Spleen (tissue), 11 donors: ENCODE measurements at regions not wholly inside any gene's neighbourhood (a gene's known extent, or its start where the extent isn't known, plus 50 kb on each side); places are given as distances from the start of the nearest gene placed in this dataset.

Source experiments
- DNase-seq: peaks from one replicate; pipeline ENCODE4 v3.0.0-alpha.2; 2020
- H3K27ac ChIP-seq, 8 donors: fragments of 200-600 bp; sonication (generic) in 7 of 8; 1 replicate in 4 of 8; 2 replicates in 4 of 8; pipeline versions ENCODE4 v1.5.0 to v1.8.0; 2016 to 2021; ENCODE audit warnings: inconsistent platforms in 4 of 8, mild to moderate bottlenecking in 4 of 8, moderate library complexity in 1 of 8
- H3K27me3 ChIP-seq, 7 donors: fragments of 200-600 bp; sonication (generic) in 6 of 7; replicated peaks in 1 of 7; 1 replicate in 4 of 7; 2 replicates in 3 of 7; pipeline versions ENCODE4 v1.5.0 to v1.8.0; 2016 to 2021; ENCODE audit warnings: inconsistent platforms in 3 of 7, mild to moderate bottlenecking in 1 of 7
- H3K36me3 ChIP-seq, 6 donors: fragments of 200-600 bp; sonication (generic) in 5 of 6; 1 replicate in 4 of 6; 2 replicates in 2 of 6; pipeline versions ENCODE4 v1.5.0 to v1.8.0; 2016 to 2021; ENCODE audit warnings: inconsistent platforms in 2 of 6
- H3K4me1 ChIP-seq, 6 donors: fragments of 200-600 bp; sonication (generic) in 5 of 6; 1 replicate in 3 of 6; 2 replicates in 3 of 6; pipeline versions ENCODE4 v1.5.0 to v1.8.0; 2016 to 2021; ENCODE audit warnings: inconsistent platforms in 3 of 6
- H3K4me3 ChIP-seq, 8 donors: fragments of 200-600 bp; sonication (generic) in 7 of 8; 1 replicate in 4 of 8; 2 replicates in 4 of 8; pipeline versions ENCODE4 v1.5.0 to v1.8.0; 2016 to 2021; ENCODE audit warnings: inconsistent platforms in 4 of 8, mild to moderate bottlenecking in 4 of 8, moderate library complexity in 2 of 8
- H3K9me3 ChIP-seq, 8 donors: fragments of 200-600 bp; sonication (generic) in 7 of 8; 1 replicate in 4 of 8; 2 replicates in 4 of 8; pipeline versions ENCODE4 v1.5.0 to v1.8.0; 2016 to 2021; ENCODE audit warnings: inconsistent platforms in 4 of 8
- CTCF ChIP-seq, 11 experiments: fragments of 200-600 bp in 7 of 11; fragments of 450-650 bp in 4 of 11; sonication (generic) in 4 of 11; IDR thresholded peaks in 8 of 11; conservative IDR thresholded peaks in 3 of 11; 1 replicate in 7 of 11; 2 replicates in 4 of 11; pipeline versions ENCODE4 v1.4.0 to v1.8.0; 2016 to 2021; ENCODE audit warnings: antibody characterized with exemption in 11 of 11, inconsistent platforms in 4 of 11, mild to moderate bottlenecking in 1 of 11
- POLR2A ChIP-seq, 3 donors: fragments of 450-650 bp; IDR thresholded peaks; one replicate each; pipeline ENCODE4 v1.5.1; 2017; ENCODE audit warnings: antibody characterized with exemption in 3 of 3, mild to moderate bottlenecking in 1 of 3
- POLR2AphosphoS5 ChIP-seq, 3 donors: sonication (generic); formaldehyde crosslinking; IDR thresholded peaks; one replicate each; pipeline ENCODE4 v1.5.1; 2017; ENCODE audit warnings: antibody characterized with exemption in 3 of 3
- WGBS, 5 donors: extraction: QIAGEN DNeasy Blood & Tissue Kit in 3 of 5; methylation state at CpG; one replicate each; pipeline versions ENCODE4 v1.1.5 to v1.1.7; 2013 to 2018; 5-methylcytosine and 5-hydroxymethylcytosine counted together
- intact Hi-C: fragments of 100-400 bp; cut with DNase I; formaldehyde crosslinking; loops from one replicate; pipeline ENCODE4 v1.15.0; 2023; ENCODE audit warnings: low total_unique reads
- donor health status: healthy with polysubstance abuse.
- donor health status: DM: no; HTN: no; CAD: no; lungs with moderate emphysema.
- donor health status: DM: no; HTN: no; CAD: no.
- donor health status: Bipolar disorder and iron deficiency.
- donor health status: healthy.
- donor health status: DM: no; HTN: no; CAD: no.
- donor health status: DM: yes; HTN: yes; CAD: no.

- no peaks in the 10 kb centered on the region for H3K36me3 ChIP-seq
- no peaks in the 10 kb centered on the region for H3K9me3 ChIP-seq
- H3K4me3 ChIP-seq = no peak overlapping the region
- WGBS, 5 donors = 78 to 90% (median 84%) methylated on average over 8 to 10 of the region's 10 CpGs
- intact Hi-C loops = no loop called here
- peaks cover 0 to 20% (median 0%) of the 10 kb centered on the region in 7 donors for H3K27me3 ChIP-seq
- no peak for TF ChIP-seq CTCF (IDR thresholded peaks at IDR 0.05 in 8 of 11, conservative IDR thresholded peaks at IDR 0.05 in 3 of 11)
- TF ChIP-seq POLR2AphosphoS5 (IDR thresholded peaks at IDR 0.05) = no peak
- TF ChIP-seq POLR2A (IDR thresholded peaks at IDR 0.05) = no peak
- no peak for DNase-seq
- H3K4me1 ChIP-seq = peaks cover 10 to 64% (median 45%) of the 10 kb centered on the region in 6 donors
- peak overlapping the region in 7 of 8 donors; percentile 41 to 78 (median 63) for H3K27ac ChIP-seq
Measured at GRCh38 chr20:50266293-50267040, 75.8 kb downstream of the CEBPB start.

GRCh38 chr20:50267041-50267865, 76.6 kb downstream of the CEBPB start:
- peaks cover 10 to 71% (median 51%) of the 10 kb centered on the region in 6 donors for H3K4me1 ChIP-seq
- TF ChIP-seq POLR2AphosphoS5 (IDR thresholded peaks at IDR 0.05) = peak; percentile 63 to 69 (median 65)
- no peak for TF ChIP-seq POLR2A (IDR thresholded peaks at IDR 0.05)
- TF ChIP-seq CTCF (IDR thresholded peaks at IDR 0.05 in 8 of 11, conservative IDR thresholded peaks at IDR 0.05 in 3 of 11) = peak in 1 of 11 experiments; percentile 11
- WGBS, 5 donors = 46 to 65% (median 53%) methylated on average over 20 to 21 of the region's 21 CpGs
- no peaks in the 10 kb centered on the region for H3K36me3 ChIP-seq
- H3K4me3 ChIP-seq = no peak overlapping the region
- intact Hi-C loops = no loop called here
- DNase-seq = no peak
- H3K9me3 ChIP-seq = no peaks in the 10 kb centered on the region
- peak overlapping the region in 7 of 8 donors; percentile 41 to 78 (median 63) for H3K27ac ChIP-seq
- peaks cover 0 to 27% (median 0%) of the 10 kb centered on the region in 7 donors for H3K27me3 ChIP-seq

GRCh38 chr20:50267866-50268219, 77.2 kb downstream of the CEBPB start:
- peaks cover 10 to 77% (median 54%) of the 10 kb centered on the region in 6 donors for H3K4me1 ChIP-seq
- no peaks in the 10 kb centered on the region for H3K36me3 ChIP-seq
- H3K27ac ChIP-seq = peak overlapping the region in 6 of 8 donors; percentile 41 to 78 (median 67)
- intact Hi-C loops = no loop called here
- DNase-seq = no peak
- no peaks in the 10 kb centered on the region for H3K9me3 ChIP-seq
- peaks cover 0 to 33% (median 0%) of the 10 kb centered on the region in 7 donors for H3K27me3 ChIP-seq
- H3K4me3 ChIP-seq = no peak overlapping the region
- WGBS, 5 donors = 73 to 97% (median 74%) methylated on average over 5 of the region's 5 CpGs
- TF ChIP-seq CTCF (IDR thresholded peaks at IDR 0.05 in 8 of 11, conservative IDR thresholded peaks at IDR 0.05 in 3 of 11) = no peak
- no peak for TF ChIP-seq POLR2A (IDR thresholded peaks at IDR 0.05)
- TF ChIP-seq POLR2AphosphoS5 (IDR thresholded peaks at IDR 0.05) = no peak
